ENCODE measurements at regions not wholly inside any gene's neighbourhood (a gene's known extent, or its start where the extent isn't known, plus 50 kb on each side); places are given as distances from the start of the nearest gene placed in this dataset.

GRCh38 chr2:180715044-180715443 is 265.4 kb upstream of the UBE2E3 start:
- no peak overlapping the region for H3K27ac ChIP-seq (ENCODE audit: low read length)
- no peak overlapping the region for H3K9ac ChIP-seq (ENCODE audit: low read length)
- no peak overlapping the region for H3K4me2 ChIP-seq (ENCODE audit: low read depth, low read length)
- no peaks in the 10 kb centered on the region for H3F3A ChIP-seq (ENCODE audit: insufficient read depth, low read length)
- no peak for DNase-seq
- H3K79me2 ChIP-seq (ENCODE audit: low read length): no peaks in the 10 kb centered on the region
- no peaks in the 10 kb centered on the region for H4K20me1 ChIP-seq (ENCODE audit: insufficient read depth, low read length)
- H3K9me3 ChIP-seq (replicated peaks; ENCODE audit: insufficient read depth, low read length): no peaks in the 10 kb centered on the region
- H2AFZ ChIP-seq (ENCODE audit: low read length): no peak overlapping the region
- H3K4me3 ChIP-seq (ENCODE audit: low read length): no peak overlapping the region
- no peak for TF ChIP-seq CTCF (IDR thresholded peaks at IDR 0.05; ENCODE audit: low read length)
- TF ChIP-seq EZH2phosphoT487 (IDR thresholded peaks at IDR 0.05; ENCODE audit: low read length): no peak
- no peak for TF ChIP-seq EZH2 (optimal IDR thresholded peaks at IDR 0.05; ENCODE audit: low read depth, low read length)
- H3K36me3 ChIP-seq (replicated peaks; ENCODE audit: insufficient read depth, low read length): no peaks in the 10 kb centered on the region
- no peaks in the 10 kb centered on the region for H3K9me2 ChIP-seq (replicated peaks; ENCODE audit: insufficient read depth, low read length)
- no peaks in the 10 kb centered on the region for H3K27me3 ChIP-seq (replicated peaks; ENCODE audit: insufficient read depth, low read length)
- H3K4me1 ChIP-seq (ENCODE audit: low read length): no peaks in the 10 kb centered on the region

- no peaks in the 10 kb centered on the region for H4K20me1 ChIP-seq (ENCODE audit: insufficient read depth, low read length)
- H3K9me2 ChIP-seq (replicated peaks; ENCODE audit: insufficient read depth, low read length): no peaks in the 10 kb centered on the region; the same call in 1 of the 2 replicates
- no peaks in the 10 kb centered on the region for H3F3A ChIP-seq (ENCODE audit: insufficient read depth, low read length)
- H3K27ac ChIP-seq (ENCODE audit: low read length): no peak overlapping the region
- no peaks in the 10 kb centered on the region for H3K36me3 ChIP-seq (replicated peaks; ENCODE audit: insufficient read depth, low read length)
- H3K9ac ChIP-seq (ENCODE audit: low read length): no peak overlapping the region
- H3K4me1 ChIP-seq (ENCODE audit: low read length): no peaks in the 10 kb centered on the region
- no peaks in the 10 kb centered on the region for H3K9me3 ChIP-seq (replicated peaks; ENCODE audit: insufficient read depth, low read length)
- no peak overlapping the region for H2AFZ ChIP-seq (ENCODE audit: low read length)
- no peak overlapping the region for H3K4me3 ChIP-seq (ENCODE audit: low read length)
- no peak for TF ChIP-seq EZH2phosphoT487 (IDR thresholded peaks at IDR 0.05; ENCODE audit: low read length)
- no peak for TF ChIP-seq EZH2 (optimal IDR thresholded peaks at IDR 0.05; ENCODE audit: low read depth, low read length)
- no peak for TF ChIP-seq CTCF (IDR thresholded peaks at IDR 0.05; ENCODE audit: low read length)
- DNase-seq: no peak
- H3K79me2 ChIP-seq (ENCODE audit: low read length): no peaks in the 10 kb centered on the region
- H3K4me2 ChIP-seq (ENCODE audit: low read depth, low read length): no peak overlapping the region
- H3K27me3 ChIP-seq (replicated peaks; ENCODE audit: insufficient read depth, low read length): no peaks in the 10 kb centered on the region
These were observed 270.8 kb upstream of the UBE2E3 start for GRCh38 chr2:180709392-180710145.

GRCh38 chr2:180707884-180708205 is 272.6 kb upstream of the UBE2E3 start:
- no peak overlapping the region for H2AFZ ChIP-seq (ENCODE audit: low read length)
- H3K36me3 ChIP-seq (replicated peaks; ENCODE audit: insufficient read depth, low read length): no peaks in the 10 kb centered on the region
- no peak overlapping the region for H3K4me3 ChIP-seq (ENCODE audit: low read length)
- no peaks in the 10 kb centered on the region for H3K4me1 ChIP-seq (ENCODE audit: low read length)
- no peaks in the 10 kb centered on the region for H3F3A ChIP-seq (ENCODE audit: insufficient read depth, low read length)
- no peaks in the 10 kb centered on the region; the same call in 1 of the 2 replicates for H3K9me2 ChIP-seq (replicated peaks; ENCODE audit: insufficient read depth, low read length)
- no peaks in the 10 kb centered on the region for H3K79me2 ChIP-seq (ENCODE audit: low read length)
- no peak overlapping the region for H3K4me2 ChIP-seq (ENCODE audit: low read depth, low read length)
- H3K9me3 ChIP-seq (replicated peaks; ENCODE audit: insufficient read depth, low read length): no peaks in the 10 kb centered on the region
- H3K27ac ChIP-seq (ENCODE audit: low read length): no peak overlapping the region
- H3K27me3 ChIP-seq (replicated peaks; ENCODE audit: insufficient read depth, low read length): no peaks in the 10 kb centered on the region
- no peak for TF ChIP-seq EZH2phosphoT487 (IDR thresholded peaks at IDR 0.05; ENCODE audit: low read length)
- no peak for TF ChIP-seq EZH2 (optimal IDR thresholded peaks at IDR 0.05; ENCODE audit: low read depth, low read length)
- TF ChIP-seq CTCF (IDR thresholded peaks at IDR 0.05; ENCODE audit: low read length): no peak
- H4K20me1 ChIP-seq (ENCODE audit: insufficient read depth, low read length): no peaks in the 10 kb centered on the region
- no peak for DNase-seq
- no peak overlapping the region for H3K9ac ChIP-seq (ENCODE audit: low read length)
